T-helper 1 cell treated with Interleukin-12 subunit alpha and Interleukin-12 subunit beta and Interleukin-4 antibody, amounts not matched to agents 30 μg/mL and 1 μg/mL, for 36 hours (primary cell): ENCODE measurements at regions not wholly inside any gene's neighbourhood (a gene's known extent, or its start where the extent isn't known, plus 50 kb on each side); places are given as distances from the start of the nearest gene placed in this dataset.

Experiments
- H3K27ac Mint-ChIP-seq: one replicate; pipeline ENCODE4 v1.8.0; 2021; ENCODE audit warnings: mild to moderate bottlenecking, mixed read lengths
- H3K27me3 Mint-ChIP-seq: one replicate; pipeline ENCODE4 v1.8.0; 2021; ENCODE audit warnings: low read depth, mixed read lengths
- H3K36me3 Mint-ChIP-seq: one replicate; pipeline ENCODE4 v1.8.0; 2021; ENCODE audit warnings: low read depth, mixed read lengths
- H3K4me1 Mint-ChIP-seq: one replicate; pipeline ENCODE4 v1.8.0; 2021; ENCODE audit warnings: low read depth, mixed read lengths
- H3K4me3 Mint-ChIP-seq: one replicate; pipeline ENCODE4 v1.8.0; 2021; ENCODE audit warnings: mild to moderate bottlenecking, moderate library complexity, mixed read lengths
- H3K9me3 Mint-ChIP-seq: one replicate; pipeline ENCODE4 v1.8.0; 2021; ENCODE audit warnings: mixed read lengths

- Mint-ChIP-seq H3K4me3 (no peak overlapping the region), H3K36me3 (no peaks in the 10 kb centered on the region), H3K27ac (no peak overlapping the region), H3K27me3 (no peaks in the 10 kb centered on the region), H3K9me3 (peaks cover 3% of the 10 kb centered on the region), H3K4me1 (no peaks in the 10 kb centered on the region)
Measured at GRCh38 chr2:5459041-5459440, 233.1 kb upstream of the SOX11 start.

GRCh38 chr2:5464657-5465056 is 227.5 kb upstream of the SOX11 start:
- Mint-ChIP-seq H3K4me3 (no peak overlapping the region), H3K36me3 (no peaks in the 10 kb centered on the region)

GRCh38 chr2:5465859-5466258 is 226.3 kb upstream of the SOX11 start:
- Mint-ChIP-seq H3K27me3 (no peaks in the 10 kb centered on the region), H3K27ac (no peak overlapping the region), H3K9me3 (no peaks in the 10 kb centered on the region), H3K4me3 (no peak overlapping the region), H3K4me1 (no peaks in the 10 kb centered on the region), H3K36me3 (no peaks in the 10 kb centered on the region)

More at GRCh38 chr2:5464657-5465056, 227.5 kb upstream of the SOX11 start:
- Mint-ChIP-seq H3K27me3 (no peaks in the 10 kb centered on the region), H3K27ac (no peak overlapping the region), H3K9me3 (no peaks in the 10 kb centered on the region), H3K4me1 (no peaks in the 10 kb centered on the region)

DNA sequence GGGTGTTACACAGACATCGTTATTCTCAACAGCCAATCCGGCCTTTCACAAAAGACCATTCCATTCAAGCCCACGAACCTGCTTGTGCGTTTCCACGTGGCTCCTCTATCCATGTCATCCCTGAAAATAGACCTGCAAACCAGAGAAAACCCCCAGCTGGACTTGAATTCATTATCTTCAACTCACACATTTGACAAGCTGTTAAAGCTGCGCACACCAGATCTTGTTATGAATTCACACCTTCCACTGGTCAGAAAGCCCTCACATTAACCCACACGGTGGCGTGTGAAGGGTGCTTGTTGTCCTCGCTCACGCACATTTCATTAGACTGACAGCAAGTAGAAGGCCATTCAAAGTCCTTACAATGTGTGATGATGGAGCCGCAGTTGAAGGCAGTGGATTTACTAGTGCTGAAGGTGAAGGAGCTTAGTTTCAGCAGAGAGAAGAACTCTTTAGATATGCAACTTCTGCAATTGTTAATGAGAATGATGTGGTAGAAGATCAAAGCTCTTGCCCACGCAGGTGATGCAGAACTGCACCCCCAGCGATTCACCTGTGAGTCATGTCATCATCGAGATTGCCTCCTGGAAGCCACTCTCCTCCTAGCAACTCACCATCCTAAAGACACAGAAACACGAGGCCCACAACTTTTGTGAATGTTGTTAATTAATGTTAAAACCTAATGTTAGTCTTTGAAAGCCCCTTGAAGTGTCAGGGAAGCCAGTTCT is 224.8 kb upstream of the SOX11 start:
- H3K4me1 Mint-ChIP-seq: no peaks in the 10 kb centered on the region
- no peak overlapping the region for H3K4me3 Mint-ChIP-seq
- H3K27me3 Mint-ChIP-seq: no peaks in the 10 kb centered on the region
- H3K27ac Mint-ChIP-seq: no peak overlapping the region
- no peaks in the 10 kb centered on the region for H3K9me3 Mint-ChIP-seq
- no peaks in the 10 kb centered on the region for H3K36me3 Mint-ChIP-seq

- Mint-ChIP-seq H3K27ac (no peak overlapping the region), H3K9me3 (no peaks in the 10 kb centered on the region), H3K4me1 (no peaks in the 10 kb centered on the region), H3K4me3 (no peak overlapping the region), H3K27me3 (no peaks in the 10 kb centered on the region), H3K36me3 (no peaks in the 10 kb centered on the region)
Measured at GRCh38 chr2:5472673-5473072, 219.5 kb upstream of the SOX11 start.

DNA sequence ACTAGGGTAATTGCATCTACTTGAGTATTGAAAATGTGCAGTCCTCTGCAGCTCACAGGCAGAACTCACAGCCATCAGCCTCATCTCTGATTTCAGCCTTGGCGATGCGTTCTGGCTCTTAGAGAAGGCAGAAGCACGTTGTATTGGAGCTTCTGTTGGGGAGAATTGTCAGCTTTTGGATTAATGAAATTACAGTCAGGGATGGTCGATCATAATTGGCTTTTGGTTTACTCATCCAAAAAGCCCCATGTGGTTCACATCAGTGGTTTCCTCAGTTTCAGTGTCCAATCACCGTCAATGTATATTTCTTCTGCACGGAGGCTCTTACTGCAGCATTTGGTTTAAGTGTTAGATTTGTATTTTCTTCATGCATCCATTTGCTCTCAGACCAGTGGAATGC is 218.5 kb upstream of the SOX11 start:
- no peak overlapping the region for H3K4me3 Mint-ChIP-seq
- H3K9me3 Mint-ChIP-seq: no peaks in the 10 kb centered on the region
- no peaks in the 10 kb centered on the region for H3K27me3 Mint-ChIP-seq
- no peaks in the 10 kb centered on the region for H3K4me1 Mint-ChIP-seq
- H3K27ac Mint-ChIP-seq: no peak overlapping the region
- no peaks in the 10 kb centered on the region for H3K36me3 Mint-ChIP-seq

GRCh38 chr2:5474716-5475115 is 217.5 kb upstream of the SOX11 start:
- Mint-ChIP-seq H3K36me3 (no peaks in the 10 kb centered on the region), H3K4me1 (no peaks in the 10 kb centered on the region), H3K27ac (no peak overlapping the region), H3K27me3 (no peaks in the 10 kb centered on the region), H3K9me3 (no peaks in the 10 kb centered on the region), H3K4me3 (no peak overlapping the region)

GRCh38 chr2:5479265-5479928 is 212.8 kb upstream of the SOX11 start:
- no peaks in the 10 kb centered on the region for H3K9me3 Mint-ChIP-seq
- H3K27ac Mint-ChIP-seq: no peak overlapping the region
- no peaks in the 10 kb centered on the region for H3K36me3 Mint-ChIP-seq
- no peak overlapping the region for H3K4me3 Mint-ChIP-seq
- H3K4me1 Mint-ChIP-seq: no peaks in the 10 kb centered on the region
- H3K27me3 Mint-ChIP-seq: no peaks in the 10 kb centered on the region

DNA sequence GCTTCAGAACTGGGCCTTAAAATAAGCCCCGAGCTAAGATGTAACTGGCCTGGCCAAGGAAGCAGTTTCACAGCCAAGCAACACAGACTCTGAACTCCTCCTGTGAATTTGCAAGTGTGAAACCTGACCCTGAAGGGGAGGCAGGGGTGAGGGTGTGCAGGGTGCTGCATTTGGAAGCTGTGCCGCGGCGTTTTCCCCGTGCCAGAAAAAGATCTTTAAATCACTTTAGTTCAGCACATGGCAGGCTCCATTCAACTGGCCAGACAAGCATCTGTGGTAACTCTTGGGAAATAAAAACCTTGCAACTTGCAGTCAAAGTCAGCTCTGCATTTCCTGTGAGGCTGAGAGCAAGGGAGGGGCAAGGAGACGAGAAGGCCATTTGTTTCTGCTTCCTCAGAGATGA is 209.3 kb upstream of the SOX11 start:
- Mint-ChIP-seq H3K9me3 (no peaks in the 10 kb centered on the region), H3K27ac (no peak overlapping the region), H3K4me3 (no peak overlapping the region), H3K36me3 (no peaks in the 10 kb centered on the region), H3K4me1 (no peaks in the 10 kb centered on the region), H3K27me3 (no peaks in the 10 kb centered on the region)

- Mint-ChIP-seq H3K4me3 (no peak overlapping the region), H3K9me3 (no peaks in the 10 kb centered on the region), H3K27ac (no peak overlapping the region), H3K36me3 (no peaks in the 10 kb centered on the region), H3K27me3 (no peaks in the 10 kb centered on the region), H3K4me1 (no peaks in the 10 kb centered on the region)
Measured at GRCh38 chr2:5484868-5485267, 207.3 kb upstream of the SOX11 start.

GRCh38 chr2:5491523-5491922 is 200.7 kb upstream of the SOX11 start:
- H3K4me3 Mint-ChIP-seq: no peak overlapping the region
- H3K27ac Mint-ChIP-seq: no peak overlapping the region
- H3K36me3 Mint-ChIP-seq: no peaks in the 10 kb centered on the region
- no peaks in the 10 kb centered on the region for H3K27me3 Mint-ChIP-seq
- no peaks in the 10 kb centered on the region for H3K9me3 Mint-ChIP-seq
- H3K4me1 Mint-ChIP-seq: no peaks in the 10 kb centered on the region

- Mint-ChIP-seq H3K4me1 (no peaks in the 10 kb centered on the region), H3K36me3 (no peaks in the 10 kb centered on the region), H3K4me3 (no peak overlapping the region), H3K27me3 (no peaks in the 10 kb centered on the region), H3K27ac (no peak overlapping the region), H3K9me3 (no peaks in the 10 kb centered on the region)
Measured at GRCh38 chr2:5493256-5493655, 198.9 kb upstream of the SOX11 start.

GRCh38 chr2:5494212-5494611 is 198.0 kb upstream of the SOX11 start:
- Mint-ChIP-seq H3K27me3 (no peaks in the 10 kb centered on the region), H3K36me3 (no peaks in the 10 kb centered on the region), H3K27ac (no peak overlapping the region), H3K4me1 (no peaks in the 10 kb centered on the region), H3K4me3 (no peak overlapping the region), H3K9me3 (no peaks in the 10 kb centered on the region)

- Mint-ChIP-seq H3K4me3 (no peak overlapping the region), H3K9me3 (no peaks in the 10 kb centered on the region), H3K27me3 (no peaks in the 10 kb centered on the region), H3K27ac (no peak overlapping the region), H3K36me3 (no peaks in the 10 kb centered on the region), H3K4me1 (no peaks in the 10 kb centered on the region)
Measured at GRCh38 chr2:5495586-5495985, 196.6 kb upstream of the SOX11 start.

DNA sequence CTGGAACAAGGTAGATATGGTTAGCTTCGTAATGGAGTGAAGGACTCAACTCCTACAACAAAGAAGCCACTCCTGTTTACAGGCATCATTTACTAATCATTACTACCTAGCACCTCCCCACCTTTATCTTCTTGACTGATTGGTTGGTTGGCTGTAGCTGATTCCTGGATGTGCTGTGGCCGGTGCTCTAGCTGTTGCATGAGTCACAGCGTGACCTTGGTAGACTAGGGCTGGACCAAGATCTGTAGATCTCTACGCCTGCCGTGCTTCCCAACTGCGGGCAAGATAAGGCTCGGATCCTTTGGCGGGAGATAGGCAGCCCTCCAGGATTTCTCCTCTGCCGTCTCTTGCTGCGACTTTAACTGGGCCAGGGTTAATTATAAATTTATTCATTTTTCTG is 194.3 kb upstream of the SOX11 start:
- Mint-ChIP-seq H3K9me3 (no peaks in the 10 kb centered on the region), H3K4me3 (no peak overlapping the region), H3K27ac (no peak overlapping the region), H3K36me3 (no peaks in the 10 kb centered on the region), H3K27me3 (no peaks in the 10 kb centered on the region), H3K4me1 (no peaks in the 10 kb centered on the region)
